ENCODE measurements at regions not wholly inside any gene's neighbourhood (a gene's known extent, or its start where the extent isn't known, plus 50 kb on each side); places are given as distances from the start of the nearest gene placed in this dataset.

- TF ChIP-seq CTCF (IDR thresholded peaks at IDR 0.05; ENCODE audit: control insufficient read depth, extremely low read depth, insufficient read depth), result no peak
- no peak for DNase-seq (ENCODE audit: low read depth)
- no peak overlapping the region for H3K4me3 ChIP-seq (ENCODE audit: low read depth, low read length)
Observed at GRCh38 chr12:58154359-58154758, 213.0 kb downstream of the ATP23 start.

- DNase-seq (ENCODE audit: low read depth), result no peak
- H3K4me3 ChIP-seq (ENCODE audit: low read depth, low read length), result no peak overlapping the region
- TF ChIP-seq CTCF (IDR thresholded peaks at IDR 0.05; ENCODE audit: control insufficient read depth, extremely low read depth, insufficient read depth), result no peak
Observed at GRCh38 chr12:58156697-58157096, 215.3 kb downstream of the ATP23 start.

GRCh38 chr12:58159941-58160340 is 218.6 kb downstream of the ATP23 start:
- no peak for TF ChIP-seq CTCF (IDR thresholded peaks at IDR 0.05; ENCODE audit: control insufficient read depth, extremely low read depth, insufficient read depth)
- no peak overlapping the region for H3K4me3 ChIP-seq (ENCODE audit: low read depth, low read length)
- no peak for DNase-seq (ENCODE audit: low read depth)

- no peak for TF ChIP-seq CTCF (IDR thresholded peaks at IDR 0.05; ENCODE audit: control insufficient read depth, extremely low read depth, insufficient read depth)
- DNase-seq (ENCODE audit: low read depth), result no peak
- no peak overlapping the region for H3K4me3 ChIP-seq (ENCODE audit: low read depth, low read length)
Observed at GRCh38 chr12:58161773-58162172, 220.4 kb downstream of the ATP23 start.

- no peak for TF ChIP-seq CTCF (IDR thresholded peaks at IDR 0.05; ENCODE audit: control insufficient read depth, extremely low read depth, insufficient read depth)
- no peak for DNase-seq (ENCODE audit: low read depth)
Observed at GRCh38 chr12:58163021-58163420, 221.7 kb downstream of the ATP23 start.

GRCh38 chr12:58166643-58167042 is 225.3 kb downstream of the ATP23 start:
- no peak overlapping the region for H3K4me3 ChIP-seq (ENCODE audit: low read depth, low read length)
- no peak for DNase-seq (ENCODE audit: low read depth)
- TF ChIP-seq CTCF (IDR thresholded peaks at IDR 0.05; ENCODE audit: control insufficient read depth, extremely low read depth, insufficient read depth), result no peak

More at GRCh38 chr12:58163021-58163420, 221.7 kb downstream of the ATP23 start:
- no peak overlapping the region for H3K4me3 ChIP-seq (ENCODE audit: low read depth, low read length)

- TF ChIP-seq CTCF (IDR thresholded peaks at IDR 0.05; ENCODE audit: control insufficient read depth, extremely low read depth, insufficient read depth), result no peak
- no peak for DNase-seq (ENCODE audit: low read depth)
Observed at GRCh38 chr12:58167622-58168021, 226.3 kb downstream of the ATP23 start.

More at GRCh38 chr12:58167622-58168021, 226.3 kb downstream of the ATP23 start:
- no peak overlapping the region for H3K4me3 ChIP-seq (ENCODE audit: low read depth, low read length)
